22Rv1 (cell line): ENCODE measurements at regions not wholly inside any gene's neighbourhood (a gene's known extent, or its start where the extent isn't known, plus 50 kb on each side); places are given as distances from the start of the nearest gene placed in this dataset.
"Not testable (repeated sequence)": the region's sequence is repeated elsewhere in the genome, so short reads cannot be mapped to it uniquely, and the experiment has no call there.

Experiments used
- H3K27ac ChIP-seq: fragments of 450-650 bp; 2 replicates; pipeline ENCODE4 v1.5.1; 2017
- ZFX ChIP-seq: fragments of 450-650 bp; IDR thresholded peaks from 2 replicates; pipeline ENCODE4 v1.6.1; 2017; ENCODE audit warnings: antibody characterized with exemption, borderline replicate concordance
- TF ChIP-seq, protein P1 (sequence below): fragments of 450-650 bp; IDR thresholded peaks from 2 replicates; pipeline ENCODE4 v1.5.1; 2017; ENCODE audit warnings: mild to moderate bottlenecking

DNA sequence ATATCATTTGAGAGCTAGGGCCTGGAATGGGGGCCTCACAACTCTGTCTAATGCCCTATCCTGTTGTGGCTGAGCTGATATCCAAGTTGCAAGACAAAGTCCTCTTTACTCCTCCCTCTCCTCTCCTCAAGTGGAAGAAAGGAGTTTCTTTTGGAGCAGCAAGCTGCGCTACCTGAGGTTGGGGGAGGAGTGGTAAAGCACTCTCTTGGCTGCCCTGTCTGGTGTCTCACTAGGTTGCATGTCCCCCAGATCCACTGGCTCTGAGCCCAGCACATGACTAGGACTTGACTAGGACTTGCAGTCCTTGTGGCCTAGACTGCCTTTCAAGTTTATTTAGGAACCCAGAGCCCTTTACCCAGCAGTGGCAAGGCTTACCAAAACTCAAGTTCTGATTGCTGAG lies 141.1 kb upstream of the SETMAR start:
- H3K27ac ChIP-seq, result no peak overlapping the region
- TF ChIP-seq, protein P1, sequence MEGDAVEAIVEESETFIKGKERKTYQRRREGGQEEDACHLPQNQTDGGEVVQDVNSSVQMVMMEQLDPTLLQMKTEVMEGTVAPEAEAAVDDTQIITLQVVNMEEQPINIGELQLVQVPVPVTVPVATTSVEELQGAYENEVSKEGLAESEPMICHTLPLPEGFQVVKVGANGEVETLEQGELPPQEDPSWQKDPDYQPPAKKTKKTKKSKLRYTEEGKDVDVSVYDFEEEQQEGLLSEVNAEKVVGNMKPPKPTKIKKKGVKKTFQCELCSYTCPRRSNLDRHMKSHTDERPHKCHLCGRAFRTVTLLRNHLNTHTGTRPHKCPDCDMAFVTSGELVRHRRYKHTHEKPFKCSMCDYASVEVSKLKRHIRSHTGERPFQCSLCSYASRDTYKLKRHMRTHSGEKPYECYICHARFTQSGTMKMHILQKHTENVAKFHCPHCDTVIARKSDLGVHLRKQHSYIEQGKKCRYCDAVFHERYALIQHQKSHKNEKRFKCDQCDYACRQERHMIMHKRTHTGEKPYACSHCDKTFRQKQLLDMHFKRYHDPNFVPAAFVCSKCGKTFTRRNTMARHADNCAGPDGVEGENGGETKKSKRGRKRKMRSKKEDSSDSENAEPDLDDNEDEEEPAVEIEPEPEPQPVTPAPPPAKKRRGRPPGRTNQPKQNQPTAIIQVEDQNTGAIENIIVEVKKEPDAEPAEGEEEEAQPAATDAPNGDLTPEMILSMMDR, result no peak
- TF ChIP-seq ZFX, result no peak

DNA sequence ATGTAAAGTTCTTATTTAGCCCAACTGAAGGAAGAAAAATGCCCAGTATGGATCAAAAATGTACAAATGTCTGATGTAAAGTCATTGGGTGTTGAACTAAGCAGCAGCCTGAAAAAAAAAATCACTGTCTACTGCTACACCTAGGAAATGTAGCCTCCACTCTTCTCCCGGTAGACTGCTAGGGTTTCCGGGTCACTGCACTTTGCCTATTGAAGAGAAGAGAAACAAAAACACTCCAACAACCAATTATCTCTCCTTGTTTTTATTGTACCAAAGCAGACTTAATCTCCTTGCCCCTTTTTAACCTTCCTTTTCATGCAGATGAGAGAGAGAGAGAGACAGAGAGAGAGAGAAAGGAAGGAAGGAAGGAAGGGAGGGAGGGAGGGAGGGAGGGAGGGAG lies 140.2 kb upstream of the SETMAR start:
- H3K27ac ChIP-seq, result no peak overlapping the region
- TF ChIP-seq, protein P1, result no peak
- TF ChIP-seq ZFX, result no peak

DNA sequence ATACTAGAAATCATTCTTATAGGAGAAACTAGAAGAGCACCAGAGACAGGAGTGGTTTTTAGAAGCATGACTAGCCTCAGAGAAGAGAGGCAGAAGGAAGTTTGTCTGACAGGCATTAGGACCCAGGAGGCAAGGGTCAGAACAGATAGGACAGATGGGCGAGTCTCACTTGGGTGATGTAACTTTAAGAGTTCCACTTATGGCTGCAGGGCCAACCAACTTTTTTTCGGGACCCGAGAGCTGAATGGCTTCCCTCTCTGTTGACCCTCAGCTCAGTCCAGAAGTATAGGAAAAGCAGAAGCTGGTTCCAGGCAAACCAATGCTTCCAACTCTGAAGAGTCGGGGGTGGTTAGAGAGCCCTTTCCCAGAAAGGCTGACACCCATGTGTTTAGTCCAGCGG lies 136.6 kb upstream of the SETMAR start:
- TF ChIP-seq ZFX, result no peak
- TF ChIP-seq, protein P1, result no peak
- no peak overlapping the region for H3K27ac ChIP-seq

DNA sequence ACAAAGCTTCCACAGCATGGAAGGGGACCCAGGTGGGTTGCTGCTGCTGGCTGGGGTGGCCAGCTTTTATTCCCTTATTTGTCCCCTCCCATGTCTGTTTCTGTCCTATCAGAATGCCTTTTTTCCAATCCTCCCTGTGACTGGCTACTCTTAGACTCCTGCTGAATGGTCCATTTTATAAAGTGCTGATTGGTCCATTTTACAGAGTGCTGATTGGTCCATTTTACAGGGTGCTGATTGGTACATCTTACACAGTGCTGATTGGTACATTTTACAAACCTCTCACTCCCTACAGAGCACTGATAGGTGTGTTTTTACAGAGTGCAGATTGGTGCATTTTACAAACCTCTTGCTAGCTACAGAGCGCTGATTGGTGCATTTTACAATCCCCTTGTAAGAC lies 135.9 kb upstream of the SETMAR start:
- not testable (repeated sequence) for H3K27ac ChIP-seq

DNA sequence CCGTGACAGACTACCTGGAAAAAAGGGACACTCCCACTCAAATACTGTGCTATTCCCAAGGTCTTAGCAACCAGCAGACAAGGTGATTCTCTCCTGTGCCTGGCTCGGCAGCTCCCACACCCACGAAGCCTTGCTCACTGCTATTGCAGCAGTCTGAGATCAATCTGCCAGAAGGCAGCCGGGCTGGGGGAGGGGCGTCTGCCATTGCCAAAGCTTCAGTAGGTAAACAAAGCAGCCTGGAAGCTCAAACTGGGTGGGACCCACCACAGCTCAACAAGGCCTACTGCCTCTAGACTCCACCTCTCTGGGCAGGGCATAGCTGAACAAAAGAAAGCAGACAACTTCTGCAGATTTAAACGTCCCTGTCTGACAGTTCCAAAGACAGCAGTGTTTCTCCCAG lies 128.4 kb upstream of the SETMAR start:
- TF ChIP-seq ZFX, result no peak
- TF ChIP-seq, protein P1, result no peak
- H3K27ac ChIP-seq, result no peak overlapping the region

DNA sequence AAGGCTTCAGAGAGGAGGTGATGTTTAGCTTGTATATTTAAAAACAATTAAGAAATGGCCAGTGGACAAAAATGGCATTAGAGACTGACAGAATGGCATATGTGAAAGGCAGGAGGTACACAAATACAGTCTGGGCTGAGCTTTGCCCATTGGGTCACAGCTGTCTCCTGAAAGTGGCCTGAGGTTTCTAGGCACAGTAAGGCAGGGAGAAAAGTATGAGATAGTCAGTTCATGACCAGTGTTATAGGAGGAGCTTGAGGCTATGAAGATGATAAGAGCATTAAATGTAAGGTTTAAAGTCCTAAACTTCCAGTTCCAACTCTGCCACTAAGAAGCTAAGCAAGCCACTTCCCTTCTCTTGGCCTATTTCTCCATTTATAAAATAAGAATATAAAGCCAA lies 111.2 kb upstream of the SETMAR start:
- TF ChIP-seq, protein P1, result no peak
- no peak for TF ChIP-seq ZFX
- H3K27ac ChIP-seq, result no peak overlapping the region

DNA sequence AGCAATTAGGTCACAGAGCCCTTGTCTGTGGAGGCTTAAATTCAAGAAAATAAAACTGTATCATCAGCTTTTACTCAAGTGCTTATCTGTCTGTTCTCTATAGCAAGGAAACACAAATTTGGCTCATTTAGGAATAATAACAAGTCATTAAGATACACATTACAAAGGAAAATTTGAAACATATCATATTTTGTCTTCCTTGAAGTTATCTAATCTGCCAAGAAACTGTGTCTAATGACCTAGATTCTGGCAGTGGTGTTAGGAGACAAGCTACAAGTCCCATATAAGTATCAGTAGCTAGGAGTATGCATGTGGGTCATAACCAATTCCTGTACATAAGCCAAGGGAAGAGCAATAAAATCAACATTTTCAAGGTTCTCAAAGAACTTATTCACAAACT lies 108.2 kb upstream of the SETMAR start:
- no peak overlapping the region for H3K27ac ChIP-seq
- no peak for TF ChIP-seq ZFX
- TF ChIP-seq, protein P1, result no peak

DNA sequence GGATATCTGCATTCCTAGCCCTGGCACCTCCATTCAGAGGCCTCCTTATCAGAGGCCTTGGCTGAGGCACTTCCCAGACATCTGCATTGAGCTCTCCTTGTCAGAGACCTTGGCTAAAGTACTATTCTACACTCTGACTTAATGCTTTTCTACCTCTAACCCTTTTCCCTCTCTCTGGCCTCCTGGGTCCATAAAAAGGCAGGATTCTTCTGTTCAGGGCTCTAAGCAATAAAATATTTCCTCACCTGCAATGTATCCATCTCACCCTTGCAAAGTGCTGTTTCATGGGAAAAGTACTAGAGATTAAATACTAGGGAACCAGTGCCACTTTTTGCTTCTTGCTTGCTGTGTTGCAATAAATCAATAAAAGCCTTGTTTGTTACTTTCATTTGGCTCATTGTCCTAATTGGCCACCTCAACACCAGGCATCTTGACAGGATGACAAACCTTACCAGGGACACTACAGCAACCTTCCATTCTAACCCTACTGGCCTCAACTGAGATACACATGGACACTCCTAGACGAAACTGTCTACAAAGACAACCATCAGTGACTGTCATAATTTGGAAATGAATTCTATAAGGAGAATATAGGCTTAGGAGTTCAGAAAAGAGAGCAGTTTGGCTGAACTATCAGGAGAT lies 106.5 kb upstream of the SETMAR start:
- TF ChIP-seq, protein P1, result no peak
- no peak for TF ChIP-seq ZFX

More for the DNA sequence above, 106.5 kb upstream of the SETMAR start:
- no peak overlapping the region for H3K27ac ChIP-seq
